Common myeloid progenitor, CD34-positive (primary cell): ENCODE measurements at regions not wholly inside any gene's neighbourhood (a gene's known extent, or its start where the extent isn't known, plus 50 kb on each side); places are given as distances from the start of the nearest gene placed in this dataset.
"Not testable (repeated sequence)": the region's sequence is repeated elsewhere in the genome, so short reads cannot be mapped to it uniquely, and the experiment has no call there.

Source experiments
- CTCF ChIA-PET: fragments of 350-600 bp; sonication (Branson Sonifier 250); formaldehyde crosslinking; loops from one replicate; lab custom pipeline; 2021; ENCODE audit warnings: antibody characterized with exemption; lab: Charles Lee
- POLR2A ChIA-PET: fragments of 350-600 bp; sonication (Branson Sonifier 250); formaldehyde crosslinking; loops from one replicate; lab custom pipeline; 2021; ENCODE audit warnings: antibody characterized with exemption; lab: Charles Lee
- DNase-seq, 3 donors: peaks; one replicate each; pipeline versions ENCODE4 v3.0.0 to v3.0.0-alpha.2; 2013
- H3K27ac ChIP-seq, 2 experiments: 1 replicate in 1 of 2; 2 replicates in 1 of 2; pipeline ENCODE4 v1.7.0; 2013; ENCODE audit warnings: inconsistent platforms in 2 of 2, low read length in 2 of 2, mild to moderate bottlenecking in 2 of 2, low read depth in 1 of 2, moderate library complexity in 1 of 2; ENCODE audit not compliant: severe bottlenecking in 2 of 2, insufficient read depth in 1 of 2, poor library complexity in 1 of 2
- H3K27me3 ChIP-seq, 5 experiments: replicated peaks in 2 of 5; 1 replicate in 3 of 5; 2 replicates in 2 of 5; pipeline versions ENCODE4 v1.6.1 to v1.7.0; 2013; ENCODE audit warnings: low read length in 4 of 5, mild to moderate bottlenecking in 2 of 5, moderate library complexity in 2 of 5, inconsistent platforms in 1 of 5; ENCODE audit not compliant: insufficient read depth in 5 of 5, control insufficient read depth in 4 of 5
- H3K36me3 ChIP-seq, 4 experiments: 1 replicate in 2 of 4; 2 replicates in 2 of 4; pipeline versions ENCODE4 v1.6.1 to v1.7.0; 2013; ENCODE audit warnings: low read length in 3 of 4, control low read depth in 1 of 4, mild to moderate bottlenecking in 1 of 4; ENCODE audit not compliant: control insufficient read depth in 4 of 4, insufficient read depth in 4 of 4
- H3K4me1 ChIP-seq, 4 experiments: 1 replicate in 3 of 4; 2 replicates in 1 of 4; pipeline versions ENCODE4 v1.6.1 to v1.7.1; 2013; ENCODE audit warnings: low read length in 3 of 4, mild to moderate bottlenecking in 3 of 4, control low read depth in 1 of 4, inconsistent platforms in 1 of 4, moderate library complexity in 1 of 4; ENCODE audit not compliant: control insufficient read depth in 4 of 4, insufficient read depth in 4 of 4; ENCODE audit errors: control extremely low read depth in 1 of 4
- H3K4me3 ChIP-seq, 7 experiments: 1 replicate in 4 of 7; 2 replicates in 3 of 7; pipeline versions ENCODE4 v1.5.1 to v1.7.0; 2013; ENCODE audit warnings: mild to moderate bottlenecking in 7 of 7, low read length in 6 of 7, moderate library complexity in 6 of 7, inconsistent platforms in 2 of 7, low read depth in 2 of 7, control low read depth in 1 of 7; ENCODE audit not compliant: insufficient read depth in 4 of 7, control insufficient read depth in 1 of 7; ENCODE audit errors: extremely low read depth in 1 of 7
- H3K9me3 ChIP-seq, 5 experiments: 1 replicate in 4 of 5; 2 replicates in 1 of 5; pipeline versions ENCODE4 v1.6.1 to v1.7.1; 2013; ENCODE audit warnings: low read length in 4 of 5, mild to moderate bottlenecking in 2 of 5, inconsistent platforms in 1 of 5, low read depth in 1 of 5, moderate library complexity in 1 of 5; ENCODE audit not compliant: control insufficient read depth in 4 of 5, insufficient read depth in 2 of 5; ENCODE audit errors: control extremely low read depth in 1 of 5
- WGBS: methylation state at CpG from one replicate; pipeline ENCODE4 v1.1.5; 2013; ENCODE audit not compliant: insufficient coverage; 5-methylcytosine and 5-hydroxymethylcytosine counted together

DNA sequence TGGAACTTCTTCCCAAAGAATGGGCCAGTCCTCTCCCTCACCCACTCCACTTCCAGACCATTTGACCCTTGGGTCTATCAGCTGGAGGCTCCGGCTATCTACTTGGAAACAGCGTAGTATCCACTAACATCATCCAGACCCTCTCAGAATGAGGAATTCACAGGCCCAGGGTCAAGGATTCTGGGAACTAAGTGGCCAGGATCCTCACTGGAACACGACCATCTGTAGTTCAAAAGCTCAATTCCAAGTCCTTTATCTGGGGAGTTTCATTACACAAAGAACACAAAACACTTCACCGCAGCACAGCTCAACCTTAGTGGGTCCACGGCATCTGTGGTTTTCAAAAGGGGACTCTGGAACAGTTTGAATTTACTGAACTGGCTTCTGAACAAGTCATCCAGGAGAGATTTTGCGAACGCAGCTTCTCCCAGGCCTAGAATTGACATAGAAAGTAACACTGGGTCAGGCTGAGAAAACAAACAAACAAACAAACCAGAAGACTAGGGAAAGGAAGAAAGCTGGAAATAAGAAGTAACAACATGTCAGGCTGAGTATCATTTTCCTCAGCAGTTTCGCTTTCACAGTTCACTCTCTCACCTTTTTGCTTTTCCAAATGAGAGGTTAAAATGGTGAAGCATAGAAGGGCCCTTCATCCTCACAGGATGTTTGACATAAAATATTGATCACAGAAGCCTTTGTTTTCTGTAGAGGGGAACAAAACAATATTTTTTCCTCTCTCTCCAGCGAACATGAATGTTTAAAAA, 57.6 kb upstream of the USP6NL start:
- Histone ChIP-seq H3K9me3 (peaks cover 0 to 5% (median 0%) of the 10 kb centered on the region in 5 experiments), H3K27me3 (no peaks in the 10 kb centered on the region), H3K27ac (no peak overlapping the region), H3K4me3 (no peak overlapping the region), H3K36me3 (no peaks in the 10 kb centered on the region), H3K4me1 (peaks cover 7 to 24% (median 18%) of the 10 kb centered on the region in 4 experiments)
- 96% methylated on average over 7 of the region's 9 CpGs for WGBS
- POLR2A ChIA-PET = no interaction called here
- DNase-seq = no peak
- CTCF ChIA-PET = interaction anchor here (0.8 to 1.4 kb wide), 2 partner anchors 56 to 154 kb away, joined by 3 read pairs; no protein-coding TSS in a partner anchor

DNA sequence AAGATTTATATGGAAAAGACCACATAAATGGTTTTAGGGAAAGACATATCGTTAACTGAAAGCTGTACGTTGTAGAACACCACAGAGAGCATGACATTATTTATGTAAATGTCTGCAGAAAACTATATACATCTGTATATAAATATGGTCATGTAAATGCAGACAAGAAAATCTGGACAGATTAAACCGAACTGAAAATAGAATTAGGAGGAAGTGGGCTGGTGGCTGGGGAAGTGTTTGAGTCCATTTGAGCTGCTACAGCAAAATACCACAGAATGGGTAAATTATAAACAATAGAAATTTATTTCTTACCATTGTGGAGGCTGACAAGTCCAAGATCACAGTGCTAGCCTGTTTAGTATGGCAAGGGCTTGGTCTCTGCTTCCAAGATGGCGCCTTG, 56.3 kb upstream of the USP6NL start:
- CTCF ChIA-PET = no interaction called here
- WGBS = 100% methylated on average over 1 of the region's 4 CpGs

DNA sequence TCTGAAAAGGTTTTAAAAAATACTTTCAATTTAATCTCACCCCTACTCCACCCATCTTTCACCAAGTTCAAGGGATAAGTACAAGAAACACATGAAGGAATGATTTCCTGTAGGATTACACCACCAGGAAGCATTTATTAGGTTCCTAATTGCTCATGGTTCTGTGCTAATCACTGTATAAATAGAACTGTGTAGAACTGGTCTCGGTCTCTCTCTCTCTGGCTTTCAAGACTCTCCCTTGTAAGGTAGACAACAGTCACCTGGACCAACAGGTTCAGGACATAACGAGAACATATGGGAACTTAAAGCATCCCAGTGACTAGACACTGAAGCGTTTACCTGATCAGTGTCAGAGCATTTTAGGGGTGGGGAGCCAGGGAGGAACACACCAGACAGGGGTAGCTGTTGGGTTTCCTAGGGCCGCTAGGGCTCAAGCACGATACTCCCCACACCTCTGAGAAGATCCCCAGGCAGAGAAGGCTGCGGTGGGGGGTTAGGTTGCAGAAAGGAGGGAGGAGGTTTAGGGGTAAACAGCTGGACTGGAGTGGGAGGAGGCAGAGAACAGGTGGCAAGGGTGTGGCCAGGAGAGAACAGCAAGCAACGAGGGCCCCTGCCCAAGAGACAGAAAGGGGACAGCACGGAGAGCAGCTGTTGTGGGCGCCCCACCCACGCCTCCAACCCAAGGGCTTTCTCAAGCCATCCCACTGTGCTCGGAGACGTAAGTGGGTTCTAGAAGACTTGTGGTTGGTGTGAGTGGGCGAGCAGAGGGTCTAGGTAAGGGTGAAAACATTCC, 52.5 kb upstream of the USP6NL start:
- ChIA-PET POLR2A (no interaction called here), CTCF (interaction anchor here (1.0 kb wide), 1 partner anchor 14 kb away, joined by 4 read pairs; no protein-coding TSS in a partner anchor)
- H3K36me3 ChIP-seq = no peaks in the 10 kb centered on the region
- peaks cover 0 to 5% (median 0%) of the 10 kb centered on the region in 5 experiments for H3K9me3 ChIP-seq
- no peak for DNase-seq
- 95% methylated on average over 9 of the region's 13 CpGs for WGBS
- H3K4me3 ChIP-seq = no peak overlapping the region
- peaks cover 0 to 29% (median 24%) of the 10 kb centered on the region in 4 experiments for H3K4me1 ChIP-seq
- no peak overlapping the region for H3K27ac ChIP-seq
- H3K27me3 ChIP-seq = no peaks in the 10 kb centered on the region

More for the DNA sequence above, 56.3 kb upstream of the USP6NL start:
- Histone ChIP-seq H3K36me3 (no peaks in the 10 kb centered on the region), H3K4me1 (peaks cover 0 to 12% (median 6%) of the 10 kb centered on the region in 4 experiments), H3K4me3 (no peak overlapping the region), H3K9me3 (peaks cover 0 to 5% (median 0%) of the 10 kb centered on the region in 5 experiments), H3K27ac (no peak overlapping the region), H3K27me3 (no peaks in the 10 kb centered on the region)
- DNase-seq = peak in 2 of 3 donors; percentile 50 to 59
- POLR2A ChIA-PET = no interaction called here

DNA sequence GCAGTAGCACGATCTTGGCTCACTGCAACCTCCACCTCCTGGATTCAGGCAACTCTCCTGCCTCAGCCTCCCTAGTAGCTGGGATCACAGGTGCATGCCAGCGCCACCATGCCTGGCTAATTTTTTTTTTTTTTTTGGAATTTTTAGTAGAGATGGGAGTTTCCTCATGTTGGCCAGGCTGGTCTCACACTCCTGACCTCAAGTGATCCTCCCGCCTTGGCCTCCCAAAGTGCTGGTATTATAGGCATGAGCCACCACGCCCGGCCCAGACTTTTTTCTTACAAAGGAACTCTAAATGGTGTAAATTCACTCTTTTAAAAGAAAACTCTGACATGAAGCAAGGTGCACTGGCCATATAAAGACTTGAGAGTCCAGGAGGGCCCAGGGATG, 51.7 kb upstream of the USP6NL start:
- CTCF ChIA-PET, DNase-seq, H3K9me3 ChIP-seq, POLR2A ChIA-PET, H3K36me3 ChIP-seq, H3K27me3 ChIP-seq, H3K4me3 ChIP-seq, H3K27ac ChIP-seq: not testable (repeated sequence)
- peaks cover 0 to 26% (median 24%) of the 10 kb centered on the region in 4 experiments for H3K4me1 ChIP-seq
- 100% methylated on average over 2 of the region's 5 CpGs for WGBS

DNA sequence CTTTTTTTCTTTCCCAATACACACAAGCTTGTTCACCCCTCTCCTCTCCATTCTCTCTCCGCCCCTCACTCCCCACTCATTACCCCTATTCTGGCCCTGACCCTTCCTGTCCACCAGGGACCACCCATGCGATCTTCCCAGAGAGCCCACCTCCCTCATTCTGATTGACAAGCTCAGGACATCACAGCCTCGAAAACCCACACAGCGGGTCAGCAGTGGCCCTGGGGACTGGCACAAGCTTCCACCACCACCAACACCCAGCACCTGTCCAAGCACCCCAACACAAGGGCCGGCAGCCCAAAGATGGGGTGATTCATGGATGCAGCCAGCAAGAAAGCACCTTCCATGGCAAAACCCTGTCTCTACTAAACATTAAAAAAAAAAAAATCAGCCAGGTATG, 50.0 kb upstream of the USP6NL start:
- POLR2A ChIA-PET = no interaction called here

More for the DNA sequence above, 50.0 kb upstream of the USP6NL start:
- Histone ChIP-seq H3K9me3 (peaks cover 0 to 4% (median 0%) of the 10 kb centered on the region in 5 experiments), H3K4me1 (peaks cover 0 to 20% (median 19%) of the 10 kb centered on the region in 4 experiments), H3K36me3 (no peaks in the 10 kb centered on the region), H3K27ac (no peak overlapping the region), H3K4me3 (no peak overlapping the region), H3K27me3 (no peaks in the 10 kb centered on the region)
- WGBS = 100% methylated on average over 3 of the region's 5 CpGs
- CTCF ChIA-PET = interaction anchor here (0.8 to 1.4 kb wide), 3 partner anchors 13 to 94 kb away, joined by 3 to 10 read pairs (median 3); no protein-coding TSS in a partner anchor
- DNase-seq = no peak
